Thoracic aorta (tissue), 2 donors: ENCODE measurements at regions not wholly inside any gene's neighbourhood (a gene's known extent, or its start where the extent isn't known, plus 50 kb on each side); places are given as distances from the start of the nearest gene placed in this dataset.

Source experiments
- ATAC-seq: fragments of 150-250 bp; one replicate; pipeline ENCODE4 v1.8.0; 2017; ENCODE audit warnings: low read depth; ENCODE audit not compliant: insufficient number of reproducible peaks, low FRiP score
- DNase-seq: peaks from one replicate; pipeline ENCODE4 v3.0.0-alpha.2; 2020; ENCODE audit warnings: low spot score
- H3K27ac ChIP-seq, 2 donors: fragments of 200-600 bp; sonication (generic); 1 replicate in 1 of 2; 2 replicates in 1 of 2; pipeline ENCODE4 v1.5.1; 2016; ENCODE audit warnings: mild to moderate bottlenecking in 2 of 2, moderate library complexity in 2 of 2
- H3K27me3 ChIP-seq: fragments of 200-600 bp; sonication (generic); replicated peaks from 2 replicates; pipeline ENCODE4 v1.6.0; 2016; ENCODE audit warnings: mild to moderate bottlenecking; ENCODE audit not compliant: insufficient read depth
- H3K36me3 ChIP-seq: fragments of 200-600 bp; sonication (generic); one replicate; pipeline ENCODE4 v1.5.1; 2016
- H3K4me1 ChIP-seq, 2 donors: fragments of 200-600 bp; sonication (generic); 1 replicate in 1 of 2; 2 replicates in 1 of 2; pipeline versions ENCODE4 v1.5.1 to v1.6.0; 2016; ENCODE audit warnings: low read depth in 2 of 2, mild to moderate bottlenecking in 1 of 2; ENCODE audit not compliant: control insufficient read depth in 1 of 2
- H3K4me3 ChIP-seq: fragments of 200-600 bp; sonication (generic); 2 replicates; pipeline ENCODE4 v1.5.1; 2016; ENCODE audit warnings: mild to moderate bottlenecking
- H3K9me3 ChIP-seq: fragments of 200-600 bp; sonication (generic); 2 replicates; pipeline ENCODE4 v1.5.1; 2016
- TF ChIP-seq, protein P1 (sequence below): fragments of 200-600 bp; sonication (generic); IDR thresholded peaks from one replicate; pipeline ENCODE4 v1.5.1; 2019; ENCODE audit warnings: antibody characterized with exemption

DNA sequence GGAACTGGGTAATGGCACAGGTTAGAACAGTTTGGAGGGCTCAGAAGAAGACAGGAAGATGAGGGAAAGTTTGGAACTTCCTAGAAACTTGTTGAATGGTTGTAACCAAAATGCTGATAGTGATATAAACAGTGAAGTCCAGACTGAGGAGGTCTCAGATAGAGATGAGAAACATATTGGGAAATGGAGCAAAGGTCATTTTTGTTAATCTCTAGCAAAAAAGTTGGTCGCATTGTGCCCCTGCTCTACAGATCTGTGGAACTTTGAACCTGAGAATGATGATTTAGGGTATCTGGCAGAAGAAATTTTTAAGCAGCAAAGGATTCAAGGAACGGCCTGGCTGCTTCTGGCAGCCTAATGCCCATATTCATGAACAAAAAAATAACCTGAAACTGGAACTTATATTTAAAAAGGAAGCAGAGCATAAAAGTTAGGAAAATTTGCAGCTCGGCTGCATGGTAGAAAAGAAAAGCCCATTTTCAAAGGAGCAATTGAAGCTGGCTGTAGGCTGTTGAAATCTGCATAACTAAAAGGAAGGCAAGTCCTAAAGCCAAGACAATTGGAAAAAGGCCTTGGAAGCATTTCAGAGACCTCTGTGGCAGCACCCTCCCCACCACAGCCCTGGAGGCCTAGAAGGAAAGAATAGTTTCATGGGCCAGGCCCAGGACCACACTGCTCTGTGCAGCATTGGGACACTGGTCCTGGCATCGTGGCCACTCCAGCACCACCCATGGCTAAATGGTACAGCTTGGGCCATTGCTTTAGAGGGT, 182.6 kb upstream of the CD96 start:
- Histone ChIP-seq H3K4me1 (no peaks in the 10 kb centered on the region), H3K9me3 (no peaks in the 10 kb centered on the region), H3K4me3 (no peak overlapping the region), H3K27me3 (no peaks in the 10 kb centered on the region), H3K27ac (no peak overlapping the region), H3K36me3 (no peaks in the 10 kb centered on the region)
- DNase-seq (no peak), ATAC-seq (no peak)
- TF ChIP-seq, protein P1, sequence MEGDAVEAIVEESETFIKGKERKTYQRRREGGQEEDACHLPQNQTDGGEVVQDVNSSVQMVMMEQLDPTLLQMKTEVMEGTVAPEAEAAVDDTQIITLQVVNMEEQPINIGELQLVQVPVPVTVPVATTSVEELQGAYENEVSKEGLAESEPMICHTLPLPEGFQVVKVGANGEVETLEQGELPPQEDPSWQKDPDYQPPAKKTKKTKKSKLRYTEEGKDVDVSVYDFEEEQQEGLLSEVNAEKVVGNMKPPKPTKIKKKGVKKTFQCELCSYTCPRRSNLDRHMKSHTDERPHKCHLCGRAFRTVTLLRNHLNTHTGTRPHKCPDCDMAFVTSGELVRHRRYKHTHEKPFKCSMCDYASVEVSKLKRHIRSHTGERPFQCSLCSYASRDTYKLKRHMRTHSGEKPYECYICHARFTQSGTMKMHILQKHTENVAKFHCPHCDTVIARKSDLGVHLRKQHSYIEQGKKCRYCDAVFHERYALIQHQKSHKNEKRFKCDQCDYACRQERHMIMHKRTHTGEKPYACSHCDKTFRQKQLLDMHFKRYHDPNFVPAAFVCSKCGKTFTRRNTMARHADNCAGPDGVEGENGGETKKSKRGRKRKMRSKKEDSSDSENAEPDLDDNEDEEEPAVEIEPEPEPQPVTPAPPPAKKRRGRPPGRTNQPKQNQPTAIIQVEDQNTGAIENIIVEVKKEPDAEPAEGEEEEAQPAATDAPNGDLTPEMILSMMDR: no peak

DNA sequence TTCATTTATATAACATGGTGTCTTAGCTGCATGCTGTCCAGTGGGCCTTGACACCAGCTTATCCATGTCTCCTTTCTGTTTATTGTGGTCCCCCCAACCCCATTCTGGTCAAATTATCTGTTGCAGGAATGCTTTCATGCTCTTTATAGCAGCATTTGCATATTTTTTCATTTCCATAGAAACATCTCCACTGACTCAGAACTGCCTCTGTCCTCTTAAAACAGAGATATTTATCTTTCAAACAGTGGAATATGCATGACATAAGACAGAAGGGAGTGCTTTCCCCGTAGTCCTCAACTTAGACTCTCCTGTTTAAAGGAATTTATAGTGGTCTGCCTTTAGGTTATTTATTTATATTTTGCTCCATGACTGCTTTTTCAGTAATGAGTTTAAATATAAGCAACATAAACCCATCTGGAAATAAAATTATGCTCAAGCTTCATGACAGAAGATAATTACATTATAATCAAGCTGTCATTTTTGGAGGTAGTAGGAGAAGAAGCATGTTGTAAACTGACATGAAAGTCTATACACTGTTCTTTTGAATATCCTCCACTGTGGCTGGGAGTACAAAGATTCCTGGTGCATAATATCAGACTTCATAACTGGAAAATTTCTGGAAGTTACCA, 179.5 kb upstream of the CD96 start:
- TF ChIP-seq, protein P1: no peak
- Histone ChIP-seq H3K27me3 (no peaks in the 10 kb centered on the region), H3K4me1 (no peaks in the 10 kb centered on the region)

DNA sequence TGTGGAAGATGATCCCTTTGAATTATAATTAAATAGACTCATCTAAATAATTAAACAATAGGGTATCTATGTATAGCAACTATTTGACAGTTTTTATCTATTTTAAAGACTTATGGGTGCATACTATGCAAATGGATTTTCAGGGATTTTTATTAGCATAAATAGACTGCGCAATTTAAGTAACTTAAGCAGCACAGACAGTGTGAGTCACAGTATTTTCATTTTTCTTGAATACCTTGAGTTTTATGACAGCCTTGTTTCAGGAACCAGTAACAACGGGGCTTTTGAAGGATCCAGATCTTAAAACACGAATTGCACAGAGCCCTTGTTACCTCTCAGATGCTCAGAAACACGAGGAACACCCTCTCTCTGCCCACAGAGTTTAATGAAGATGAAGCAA, 175.5 kb upstream of the CD96 start:
- ATAC-seq: no peak
- no peak for DNase-seq
- Histone ChIP-seq H3K4me1 (no peaks in the 10 kb centered on the region), H3K27ac (no peak overlapping the region), H3K36me3 (no peaks in the 10 kb centered on the region), H3K27me3 (no peaks in the 10 kb centered on the region), H3K4me3 (no peak overlapping the region), H3K9me3 (peaks cover 2% of the 10 kb centered on the region)
- TF ChIP-seq, protein P1: no peak

More for the DNA sequence above, 179.5 kb upstream of the CD96 start:
- Histone ChIP-seq H3K4me3 (no peak overlapping the region), H3K27ac (no peak overlapping the region), H3K9me3 (no peaks in the 10 kb centered on the region), H3K36me3 (no peaks in the 10 kb centered on the region)
- ATAC-seq: no peak
- DNase-seq: no peak

DNA sequence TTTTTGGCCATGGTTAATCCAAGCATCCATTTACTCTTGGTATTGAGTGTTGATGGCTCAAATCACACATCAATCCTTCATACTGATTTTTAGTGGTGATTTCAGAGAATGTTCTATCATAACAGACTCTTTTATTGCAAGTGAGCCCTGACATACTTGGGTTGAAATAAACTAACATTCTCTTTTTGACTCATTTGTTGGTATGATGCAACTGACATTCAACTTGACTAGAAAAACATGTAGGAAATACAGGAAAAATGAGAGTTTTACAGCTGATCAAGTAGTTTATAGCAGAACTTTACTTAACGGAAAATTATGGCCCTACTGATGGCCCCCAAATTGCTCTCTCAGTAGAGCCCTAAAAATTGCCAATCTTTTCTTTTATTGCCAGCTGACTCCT, 173.9 kb upstream of the CD96 start:
- H3K36me3 ChIP-seq: no peaks in the 10 kb centered on the region
- H3K27ac ChIP-seq: no peak overlapping the region
- no peak overlapping the region for H3K4me3 ChIP-seq
- TF ChIP-seq, protein P1: no peak
- DNase-seq: no peak
- no peak for ATAC-seq
- no peaks in the 10 kb centered on the region for H3K4me1 ChIP-seq
- peaks cover 9% of the 10 kb centered on the region for H3K9me3 ChIP-seq
- H3K27me3 ChIP-seq: no peaks in the 10 kb centered on the region

DNA sequence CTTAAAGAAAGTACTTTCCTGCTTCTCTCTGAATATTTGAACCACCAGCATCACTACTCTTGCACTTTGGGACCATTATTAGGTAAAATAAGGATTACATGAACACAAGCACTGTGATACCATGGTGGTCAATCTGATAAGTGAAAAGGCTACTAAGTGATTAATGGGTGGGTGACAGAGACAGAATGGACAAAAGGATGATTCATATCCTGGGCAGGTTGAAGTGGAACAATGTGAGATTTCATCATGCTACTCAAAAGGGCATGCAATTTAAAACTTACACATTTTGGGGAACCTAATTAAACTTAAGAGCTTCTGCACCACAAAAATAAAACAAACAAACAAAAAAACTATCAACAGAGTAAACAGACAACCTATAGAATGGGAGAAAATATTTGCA, 172.0 kb upstream of the CD96 start:
- DNase-seq (no peak), ATAC-seq (no peak)
- Histone ChIP-seq H3K27ac (no peak overlapping the region), H3K4me3 (no peak overlapping the region), H3K36me3 (no peaks in the 10 kb centered on the region), H3K9me3 (peaks cover 9% of the 10 kb centered on the region), H3K27me3 (no peaks in the 10 kb centered on the region), H3K4me1 (no peaks in the 10 kb centered on the region)
- TF ChIP-seq, protein P1: no peak
